Psoas muscle (tissue), 7 donors: ENCODE measurements at regions not wholly inside any gene's neighbourhood (a gene's known extent, or its start where the extent isn't known, plus 50 kb on each side); places are given as distances from the start of the nearest gene placed in this dataset.

Experiments
- ATAC-seq, 4 donors: fragments of 200-7000 bp; cut with Tn5 transposase; one replicate each; pipeline ENCODE4 v1.9.1; 2020; ENCODE audit warnings: moderate library complexity in 3 of 4, mild to moderate bottlenecking in 2 of 4
- DNase-seq, 2 donors: peaks; one replicate each; pipeline ENCODE4 v3.0.0-alpha.2; 2020
- H3K27ac ChIP-seq: fragments of 200-600 bp; one replicate; pipeline ENCODE4 v1.8.0; 2022
- H3K27me3 ChIP-seq, 3 donors: fragments of 200-600 bp in 1 of 3; one replicate each; pipeline versions ENCODE4 v1.6.1 to v1.8.0; 2013 to 2022; ENCODE audit warnings: low read length in 2 of 3, mild to moderate bottlenecking in 2 of 3, moderate library complexity in 1 of 3; ENCODE audit not compliant: insufficient read depth in 3 of 3
- H3K36me3 ChIP-seq, 2 donors: fragments of 200-600 bp in 1 of 2; one replicate each; pipeline versions ENCODE4 v1.6.1 to v1.8.0; 2013 to 2022; ENCODE audit warnings: low read depth in 1 of 2, mild to moderate bottlenecking in 1 of 2, moderate library complexity in 1 of 2; ENCODE audit not compliant: insufficient read depth in 1 of 2
- H3K4me1 ChIP-seq: fragments of 200-600 bp; one replicate; pipeline ENCODE4 v1.8.0; 2022
- H3K4me3 ChIP-seq: fragments of 200-600 bp; one replicate; pipeline ENCODE4 v1.8.0; 2022; ENCODE audit warnings: mild to moderate bottlenecking
- H3K9me3 ChIP-seq: fragments of 200-600 bp; one replicate; pipeline ENCODE4 v1.8.0; 2022
- WGBS, 3 donors: extraction: QIAGEN DNeasy Blood & Tissue Kit; methylation state at CpG; one replicate each; pipeline versions ENCODE4 v1.1.6 to v1.1.7; 2013; 5-methylcytosine and 5-hydroxymethylcytosine counted together
- intact Hi-C, 2 donors: fragments of 100-400 bp; cut with DNase I; formaldehyde crosslinking; loops; one replicate each; pipeline versions ENCODE4 v1.11.0 to v1.14.2; 2022
- TF ChIP-seq, protein P1 (sequence below): fragments of 200-600 bp; IDR thresholded peaks from one replicate; pipeline ENCODE4 v1.8.0; 2022; ENCODE audit warnings: antibody characterized with exemption
- donor health status: healthy with polysubstance abuse.
- donor health status: DM: no; HTN: no; CAD: no; lungs with moderate emphysema.
- donor health status: Bipolar disorder and iron deficiency.
- donor health status: healthy.
- donor health status: DM: yes; HTN: yes; CAD: no.
- donor health status: DM: no; HTN: no; CAD: no.
- donor health status: DM: yes; HTN: yes; CAD: no.

- H3K9me3 ChIP-seq: no peaks in the 10 kb centered on the region
- 49 to 52% (median 50%) methylated on average over 10 of the region's 10 CpGs for WGBS, 3 donors
- H3K4me3 ChIP-seq: no peak overlapping the region
- H3K27me3 ChIP-seq: no peaks in the 10 kb centered on the region
- ATAC-seq (no peak), DNase-seq (no peak)
- H3K36me3 ChIP-seq: no peaks in the 10 kb centered on the region
- no peak overlapping the region for H3K27ac ChIP-seq
- H3K4me1 ChIP-seq: no peaks in the 10 kb centered on the region
- intact Hi-C loops: no loop called here
- TF ChIP-seq, protein P1, sequence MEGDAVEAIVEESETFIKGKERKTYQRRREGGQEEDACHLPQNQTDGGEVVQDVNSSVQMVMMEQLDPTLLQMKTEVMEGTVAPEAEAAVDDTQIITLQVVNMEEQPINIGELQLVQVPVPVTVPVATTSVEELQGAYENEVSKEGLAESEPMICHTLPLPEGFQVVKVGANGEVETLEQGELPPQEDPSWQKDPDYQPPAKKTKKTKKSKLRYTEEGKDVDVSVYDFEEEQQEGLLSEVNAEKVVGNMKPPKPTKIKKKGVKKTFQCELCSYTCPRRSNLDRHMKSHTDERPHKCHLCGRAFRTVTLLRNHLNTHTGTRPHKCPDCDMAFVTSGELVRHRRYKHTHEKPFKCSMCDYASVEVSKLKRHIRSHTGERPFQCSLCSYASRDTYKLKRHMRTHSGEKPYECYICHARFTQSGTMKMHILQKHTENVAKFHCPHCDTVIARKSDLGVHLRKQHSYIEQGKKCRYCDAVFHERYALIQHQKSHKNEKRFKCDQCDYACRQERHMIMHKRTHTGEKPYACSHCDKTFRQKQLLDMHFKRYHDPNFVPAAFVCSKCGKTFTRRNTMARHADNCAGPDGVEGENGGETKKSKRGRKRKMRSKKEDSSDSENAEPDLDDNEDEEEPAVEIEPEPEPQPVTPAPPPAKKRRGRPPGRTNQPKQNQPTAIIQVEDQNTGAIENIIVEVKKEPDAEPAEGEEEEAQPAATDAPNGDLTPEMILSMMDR: no peak
These were observed 457.2 kb upstream of the MEX3C start for GRCh38 chr18:51654488-51655326.

DNA sequence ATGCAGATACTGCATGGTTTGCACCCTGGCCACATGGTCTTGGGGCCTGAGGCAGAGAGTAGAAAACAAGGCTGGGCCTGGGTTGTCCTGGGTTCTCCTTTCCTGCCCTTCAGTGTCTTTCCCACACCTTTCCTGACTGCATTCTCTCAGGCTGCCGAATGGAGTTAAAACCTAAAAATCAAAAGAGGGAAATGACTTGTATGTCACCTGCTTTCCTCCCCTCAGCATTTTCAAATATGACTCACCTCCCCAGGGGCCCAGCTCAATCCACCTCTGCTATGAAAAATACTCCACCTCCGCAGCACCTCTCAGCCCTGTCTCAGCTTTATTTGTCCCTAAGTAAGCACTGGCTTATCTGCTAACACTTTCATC, 457.8 kb upstream of the MEX3C start:
- Histone ChIP-seq H3K9me3 (no peaks in the 10 kb centered on the region), H3K36me3 (no peaks in the 10 kb centered on the region), H3K4me3 (no peak overlapping the region), H3K27ac (no peak overlapping the region), H3K4me1 (no peaks in the 10 kb centered on the region), H3K27me3 (no peaks in the 10 kb centered on the region)
- TF ChIP-seq, protein P1: no peak
- intact Hi-C loops: no loop called here
- ATAC-seq: no peak
- DNase-seq: no peak
- 57 to 69% (median 58%) methylated on average over 2 of the region's 2 CpGs for WGBS, 3 donors

GRCh38 chr18:51656249-51656648, 458.8 kb upstream of the MEX3C start:
- no peaks in the 10 kb centered on the region for H3K27me3 ChIP-seq
- no peaks in the 10 kb centered on the region for H3K36me3 ChIP-seq
- ATAC-seq (no peak), DNase-seq (no peak)
- H3K9me3 ChIP-seq: no peaks in the 10 kb centered on the region
- TF ChIP-seq, protein P1: no peak
- intact Hi-C loops: no loop called here
- H3K4me3 ChIP-seq: no peak overlapping the region
- H3K4me1 ChIP-seq: no peaks in the 10 kb centered on the region
- H3K27ac ChIP-seq: no peak overlapping the region
- WGBS, 3 donors: 76 to 85% (median 84%) methylated on average over 12 of the region's 12 CpGs

GRCh38 chr18:51658436-51658835, 461.0 kb upstream of the MEX3C start:
- H3K4me1 ChIP-seq: no peaks in the 10 kb centered on the region
- H3K27ac ChIP-seq: no peak overlapping the region
- ATAC-seq: no peak
- H3K9me3 ChIP-seq: no peaks in the 10 kb centered on the region
- 42 to 47% (median 46%) methylated on average over 4 of the region's 4 CpGs for WGBS, 3 donors
- H3K27me3 ChIP-seq: no peaks in the 10 kb centered on the region
- no peak for DNase-seq
- intact Hi-C loops: no loop called here
- H3K4me3 ChIP-seq: no peak overlapping the region
- TF ChIP-seq, protein P1: no peak
- no peaks in the 10 kb centered on the region for H3K36me3 ChIP-seq

- H3K36me3 ChIP-seq: no peaks in the 10 kb centered on the region
- H3K4me3 ChIP-seq: no peak overlapping the region
- DNase-seq (no peak), ATAC-seq (no peak)
- no peaks in the 10 kb centered on the region for H3K9me3 ChIP-seq
- 51 to 67% (median 60%) methylated on average over 3 of the region's 3 CpGs for WGBS, 3 donors
- intact Hi-C loops: no loop called here
- no peaks in the 10 kb centered on the region for H3K27me3 ChIP-seq
- H3K4me1 ChIP-seq: no peaks in the 10 kb centered on the region
- H3K27ac ChIP-seq: no peak overlapping the region
- TF ChIP-seq, protein P1: no peak
These were observed 462.3 kb upstream of the MEX3C start for GRCh38 chr18:51659781-51660180.
